Glutamatergic neuron (in vitro differentiated cells): ENCODE measurements at regions not wholly inside any gene's neighbourhood (a gene's known extent, or its start where the extent isn't known, plus 50 kb on each side); places are given as distances from the start of the nearest gene placed in this dataset.

ENCODE experiments used
- DNase-seq: peaks from one replicate; pipeline ENCODE4 v3.0.0; 2022
- H3K27ac Mint-ChIP-seq: one replicate; pipeline ENCODE4 v1.8.0; 2020; ENCODE audit warnings: mild to moderate bottlenecking, mixed read lengths, inconsistent platforms; ENCODE audit not compliant: unreplicated experiment
- H3K27me3 Mint-ChIP-seq: one replicate; pipeline ENCODE4 v1.8.0; 2020; ENCODE audit warnings: mild to moderate bottlenecking, moderate library complexity, mixed read lengths, inconsistent platforms; ENCODE audit not compliant: unreplicated experiment
- H3K36me3 Mint-ChIP-seq: one replicate; pipeline ENCODE4 v1.8.0; 2020; ENCODE audit warnings: mild to moderate bottlenecking, mixed read lengths, inconsistent platforms; ENCODE audit not compliant: unreplicated experiment
- H3K4me1 Mint-ChIP-seq: one replicate; pipeline ENCODE4 v1.8.0; 2020; ENCODE audit warnings: mild to moderate bottlenecking, low read depth, mixed read lengths, inconsistent platforms; ENCODE audit not compliant: unreplicated experiment
- H3K4me3 Mint-ChIP-seq: one replicate; pipeline ENCODE4 v1.8.0; 2020; ENCODE audit warnings: mild to moderate bottlenecking, mixed read lengths, inconsistent platforms; ENCODE audit not compliant: unreplicated experiment
- H3K9me3 Mint-ChIP-seq: one replicate; pipeline ENCODE4 v1.8.0; 2020; ENCODE audit warnings: mild to moderate bottlenecking, moderate library complexity, mixed read lengths, inconsistent platforms; ENCODE audit not compliant: unreplicated experiment
- CTCF ChIP-seq: fragments of 200-600 bp; sonication (generic); IDR thresholded peaks from one replicate; pipeline ENCODE4 v1.5.0; 2021; ENCODE audit not compliant: partially characterized antibody, unreplicated experiment

- no peak overlapping the region for H3K4me3 Mint-ChIP-seq
- no peak for DNase-seq
- peaks cover 2% of the 10 kb centered on the region for H3K9me3 Mint-ChIP-seq
- no peak for TF ChIP-seq CTCF
- H3K4me1 Mint-ChIP-seq, result no peaks in the 10 kb centered on the region
- H3K27me3 Mint-ChIP-seq, result no peaks in the 10 kb centered on the region
- H3K36me3 Mint-ChIP-seq, result peaks cover 15% of the 10 kb centered on the region
- no peak overlapping the region for H3K27ac Mint-ChIP-seq
These were observed 1468.1 kb downstream of the PCDH9 start for GRCh38 chr13:65762012-65762411.

DNA sequence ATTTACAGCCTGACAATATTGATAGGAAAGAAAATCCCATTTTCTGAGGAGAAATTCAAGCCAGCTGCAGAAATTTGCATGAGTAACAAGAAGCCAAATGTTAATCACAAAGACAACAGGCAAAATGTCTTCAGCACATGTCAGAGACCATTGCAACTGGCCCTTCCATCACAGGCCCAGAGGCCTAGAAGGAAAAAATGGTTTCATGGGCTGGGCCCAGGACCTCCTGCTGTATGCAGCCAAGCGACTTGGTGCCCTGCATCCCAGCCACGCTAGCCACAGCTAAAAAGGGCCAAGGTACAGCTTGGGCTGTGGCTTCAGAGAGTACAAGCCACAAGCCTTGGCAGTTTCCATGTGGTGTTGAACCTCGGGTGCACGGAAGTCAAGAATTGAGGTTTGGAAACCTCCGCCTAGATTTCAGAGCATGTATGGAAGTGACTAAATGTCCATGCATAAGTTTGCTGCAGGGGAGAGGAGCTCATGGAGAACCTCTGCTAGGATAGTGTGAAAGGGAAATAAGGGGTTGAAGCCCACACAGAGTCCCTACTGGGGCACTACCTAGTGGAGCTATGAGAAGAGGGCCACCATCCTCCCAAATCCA is 1474.0 kb downstream of the PCDH9 start:
- TF ChIP-seq CTCF, result no peak
- DNase-seq, result no peak
- H3K4me1 Mint-ChIP-seq, result no peaks in the 10 kb centered on the region
- peaks cover 2% of the 10 kb centered on the region for H3K27me3 Mint-ChIP-seq
- H3K4me3 Mint-ChIP-seq, result no peak overlapping the region
- H3K36me3 Mint-ChIP-seq, result peaks cover 27% of the 10 kb centered on the region
- no peak overlapping the region for H3K27ac Mint-ChIP-seq
- H3K9me3 Mint-ChIP-seq, result peaks cover 5% of the 10 kb centered on the region

- Mint-ChIP-seq H3K4me3 (no peak overlapping the region), H3K36me3 (no peaks in the 10 kb centered on the region), H3K4me1 (no peaks in the 10 kb centered on the region), H3K27me3 (no peaks in the 10 kb centered on the region), H3K9me3 (no peaks in the 10 kb centered on the region), H3K27ac (no peak overlapping the region)
- TF ChIP-seq CTCF, result no peak
- DNase-seq, result no peak
These were observed 1481.9 kb downstream of the PCDH9 start for GRCh38 chr13:65748227-65748626.

- Mint-ChIP-seq H3K36me3 (no peaks in the 10 kb centered on the region), H3K4me1 (no peaks in the 10 kb centered on the region), H3K27me3 (no peaks in the 10 kb centered on the region), H3K9me3 (no peaks in the 10 kb centered on the region), H3K27ac (no peak overlapping the region), H3K4me3 (no peak overlapping the region)
- no peak for DNase-seq
- no peak for TF ChIP-seq CTCF
These were observed 1483.7 kb downstream of the PCDH9 start for GRCh38 chr13:65746406-65746921.

GRCh38 chr13:65744836-65745235 is 1485.3 kb downstream of the PCDH9 start:
- no peak for TF ChIP-seq CTCF
- DNase-seq, result no peak
- H3K9me3 Mint-ChIP-seq, result no peaks in the 10 kb centered on the region
- no peak overlapping the region for H3K27ac Mint-ChIP-seq
- H3K27me3 Mint-ChIP-seq, result no peaks in the 10 kb centered on the region
- no peak overlapping the region for H3K4me3 Mint-ChIP-seq
- no peaks in the 10 kb centered on the region for H3K4me1 Mint-ChIP-seq
- H3K36me3 Mint-ChIP-seq, result no peaks in the 10 kb centered on the region
